Liver (tissue), 7 donors: ENCODE measurements at regions not wholly inside any gene's neighbourhood (a gene's known extent, or its start where the extent isn't known, plus 50 kb on each side); places are given as distances from the start of the nearest gene placed in this dataset.

Experiments
- DNase-seq: peaks from one replicate; pipeline ENCODE4 v3.0.0-alpha.2; 2017; ENCODE audit warnings: low spot score
- H3K27ac ChIP-seq, 2 donors: one replicate each; pipeline ENCODE4 v1.7.0; 2013; ENCODE audit warnings: inconsistent platforms in 2 of 2, low read length in 2 of 2, control low read depth in 1 of 2, low read depth in 1 of 2, mild to moderate bottlenecking in 1 of 2
- H3K27me3 ChIP-seq, 4 donors: one replicate each; pipeline versions ENCODE4 v1.6.1 to v1.7.0; 2013; ENCODE audit warnings: low read length in 3 of 4, inconsistent platforms in 1 of 4, mild to moderate bottlenecking in 1 of 4, moderate library complexity in 1 of 4; ENCODE audit not compliant: control insufficient read depth in 4 of 4, insufficient read depth in 4 of 4
- H3K36me3 ChIP-seq, 4 donors: one replicate each; pipeline versions ENCODE4 v1.6.1 to v1.7.0; 2013; ENCODE audit warnings: low read length in 3 of 4, mild to moderate bottlenecking in 3 of 4, low read depth in 1 of 4, moderate library complexity in 1 of 4; ENCODE audit not compliant: control insufficient read depth in 4 of 4, insufficient read depth in 3 of 4
- H3K4me1 ChIP-seq, 4 donors: one replicate each; pipeline versions ENCODE4 v1.6.1 to v1.7.0; 2013; ENCODE audit warnings: low read length in 3 of 4, mild to moderate bottlenecking in 3 of 4, moderate library complexity in 1 of 4; ENCODE audit not compliant: control insufficient read depth in 4 of 4, insufficient read depth in 4 of 4
- H3K4me3 ChIP-seq, 3 donors: one replicate each; pipeline versions ENCODE4 v1.6.1 to v1.7.0; 2013; ENCODE audit warnings: low read length in 3 of 3, control low read depth in 1 of 3, low read depth in 1 of 3, mild to moderate bottlenecking in 1 of 3
- H3K9ac ChIP-seq, 2 donors: one replicate each; pipeline ENCODE4 v1.7.0; 2013; ENCODE audit warnings: low read length in 2 of 2, mild to moderate bottlenecking in 2 of 2, moderate library complexity in 2 of 2, control low read depth in 1 of 2, low read depth in 1 of 2
- H3K9me3 ChIP-seq, 4 donors: one replicate each; pipeline versions ENCODE4 v1.6.1 to v1.7.0; 2013; ENCODE audit warnings: low read length in 3 of 4; ENCODE audit not compliant: control insufficient read depth in 4 of 4
- ATF3 ChIP-seq: IDR thresholded peaks from 2 replicates; pipeline ENCODE4 v1.6.1; 2016; ENCODE audit warnings: antibody characterized with exemption
- EGR1 ChIP-seq, 2 donors: IDR thresholded peaks; 2 replicates each; pipeline ENCODE4 v1.6.1; 2016 to 2018; ENCODE audit warnings: antibody characterized with exemption in 2 of 2, low read depth in 2 of 2
- FOXA1 ChIP-seq: IDR thresholded peaks from 2 replicates; pipeline ENCODE4 v1.6.1; 2016; ENCODE audit warnings: antibody characterized with exemption
- HNF4G ChIP-seq: IDR thresholded peaks from 2 replicates; pipeline ENCODE4 v1.6.1; 2016; ENCODE audit warnings: antibody characterized with exemption
- JUND ChIP-seq, 2 donors: IDR thresholded peaks; 2 replicates each; pipeline ENCODE4 v1.6.1; 2016; ENCODE audit warnings: antibody characterized with exemption in 2 of 2
- NR2F2 ChIP-seq: IDR thresholded peaks from 2 replicates; pipeline ENCODE4 v1.6.1; 2016; ENCODE audit warnings: antibody characterized with exemption
- RAD21 ChIP-seq, 2 donors: IDR thresholded peaks; 2 replicates each; pipeline ENCODE4 v1.6.1; 2016; ENCODE audit warnings: antibody characterized with exemption in 2 of 2, mild to moderate bottlenecking in 2 of 2
- REST ChIP-seq: IDR thresholded peaks from 2 replicates; pipeline ENCODE4 v1.6.1; 2016; ENCODE audit warnings: antibody characterized with exemption, mild to moderate bottlenecking
- RXRA ChIP-seq, 2 donors: IDR thresholded peaks; 2 replicates each; pipeline ENCODE4 v1.6.1; 2017 to 2018; ENCODE audit warnings: antibody characterized with exemption in 2 of 2, mild to moderate bottlenecking in 1 of 2
- SP1 ChIP-seq: IDR thresholded peaks from 2 replicates; pipeline ENCODE4 v1.6.1; 2018; ENCODE audit warnings: antibody characterized with exemption, mild to moderate bottlenecking
- YY1 ChIP-seq: IDR thresholded peaks from 2 replicates; pipeline ENCODE4 v1.6.1; 2016; ENCODE audit warnings: antibody characterized with exemption, mild to moderate bottlenecking
- ZBTB33 ChIP-seq: IDR thresholded peaks from 2 replicates; pipeline ENCODE4 v1.6.1; 2016; ENCODE audit warnings: antibody characterized with exemption
- WGBS: extraction: QIAGEN DNeasy Blood & Tissue Kit; methylation state at CpG from one replicate; pipeline ENCODE4 v1.1.7; 2013; 5-methylcytosine and 5-hydroxymethylcytosine counted together
- donor health status: healthy.
- donor health status: healthy.
- donor health status: healthy.
- donor health status: healthy.

- no peak for DNase-seq
- Histone ChIP-seq H3K9ac (no peak overlapping the region), H3K36me3 (no peaks in the 10 kb centered on the region), H3K27me3 (no peaks in the 10 kb centered on the region), H3K4me1 (no peaks in the 10 kb centered on the region), H3K4me3 (no peak overlapping the region), H3K27ac (no peak overlapping the region), H3K9me3 (no peaks in the 10 kb centered on the region)
- TF ChIP-seq ATF3, result no peak
- TF ChIP-seq JUND (IDR thresholded peaks at IDR 0.05), result no peak
- no peak for TF ChIP-seq EGR1 (IDR thresholded peaks at IDR 0.05; ENCODE audit: low read depth in 2 of 2)
- TF ChIP-seq HNF4G, result no peak
- TF ChIP-seq SP1, result no peak
- no peak for TF ChIP-seq RAD21 (IDR thresholded peaks at IDR 0.05)
- TF ChIP-seq RXRA (IDR thresholded peaks at IDR 0.05), result no peak
- no peak for TF ChIP-seq ZBTB33
These were observed 204.8 kb upstream of the RPS6KA3 start for GRCh38 chrX:20471483-20471882.

- no peak for DNase-seq
- no peaks in the 10 kb centered on the region for H3K36me3 ChIP-seq
- TF ChIP-seq REST (no peak), FOXA1 (no peak), YY1 (no peak)
- H3K4me1 ChIP-seq, result no peaks in the 10 kb centered on the region
- H3K9me3 ChIP-seq, result peaks cover 0 to 8% (median 0%) of the 10 kb centered on the region in 4 donors
- peaks cover 0 to 7% (median 0%) of the 10 kb centered on the region in 4 donors for H3K27me3 ChIP-seq
- 79% methylated on average over 3 of the region's 3 CpGs for WGBS
- no peak overlapping the region for H3K9ac ChIP-seq
- no peak overlapping the region for H3K27ac ChIP-seq
- no peak overlapping the region for H3K4me3 ChIP-seq
These were observed 196.8 kb upstream of the RPS6KA3 start for GRCh38 chrX:20463296-20464075.

DNA sequence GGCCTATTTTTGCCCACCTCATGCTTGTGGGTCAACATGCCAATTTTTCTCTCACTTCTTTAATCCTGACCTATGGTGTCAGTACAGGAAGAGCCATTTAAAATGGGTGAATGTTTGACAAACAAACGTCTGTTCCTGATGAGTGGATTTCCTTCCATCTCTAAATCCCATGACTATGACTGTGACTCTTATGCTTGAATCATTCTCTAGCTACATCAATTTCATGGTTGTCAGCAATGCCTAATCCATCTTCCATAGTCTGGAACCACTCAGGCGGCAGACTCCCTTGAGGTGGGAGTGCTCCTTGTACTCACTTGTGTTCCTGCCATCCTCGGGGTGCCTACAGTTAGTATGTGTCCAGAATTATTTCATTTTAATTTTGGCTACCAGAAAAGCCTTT lies 194.9 kb upstream of the RPS6KA3 start:
- WGBS, result 80% methylated on average over 3 of the region's 3 CpGs
- Histone ChIP-seq H3K4me1 (no peaks in the 10 kb centered on the region), H3K27me3 (peaks cover 0 to 7% (median 0%) of the 10 kb centered on the region in 4 donors), H3K9me3 (peaks cover 0 to 8% (median 0%) of the 10 kb centered on the region in 4 donors), H3K27ac (no peak overlapping the region), H3K4me3 (no peak overlapping the region), H3K9ac (no peak overlapping the region), H3K36me3 (no peaks in the 10 kb centered on the region)
- no peak for TF ChIP-seq NR2F2
- no peak for TF ChIP-seq REST
- no peak for TF ChIP-seq HNF4G
- no peak for TF ChIP-seq ATF3
- TF ChIP-seq YY1, result no peak
- no peak for TF ChIP-seq JUND (IDR thresholded peaks at IDR 0.05)
- no peak for DNase-seq
